ENCODE measurements at regions not wholly inside any gene's neighbourhood (a gene's known extent, or its start where the extent isn't known, plus 50 kb on each side); places are given as distances from the start of the nearest gene placed in this dataset.
A peak's percentile ranks its signal among the peaks of the same experiment; 100 is the strongest.

GRCh38 chr22:49152127-49152938 lies 675.3 kb downstream of the BRD1 start:
- no peak for DNase-seq (ENCODE audit: low spot score)
- FAIRE-seq = no peak

DNA sequence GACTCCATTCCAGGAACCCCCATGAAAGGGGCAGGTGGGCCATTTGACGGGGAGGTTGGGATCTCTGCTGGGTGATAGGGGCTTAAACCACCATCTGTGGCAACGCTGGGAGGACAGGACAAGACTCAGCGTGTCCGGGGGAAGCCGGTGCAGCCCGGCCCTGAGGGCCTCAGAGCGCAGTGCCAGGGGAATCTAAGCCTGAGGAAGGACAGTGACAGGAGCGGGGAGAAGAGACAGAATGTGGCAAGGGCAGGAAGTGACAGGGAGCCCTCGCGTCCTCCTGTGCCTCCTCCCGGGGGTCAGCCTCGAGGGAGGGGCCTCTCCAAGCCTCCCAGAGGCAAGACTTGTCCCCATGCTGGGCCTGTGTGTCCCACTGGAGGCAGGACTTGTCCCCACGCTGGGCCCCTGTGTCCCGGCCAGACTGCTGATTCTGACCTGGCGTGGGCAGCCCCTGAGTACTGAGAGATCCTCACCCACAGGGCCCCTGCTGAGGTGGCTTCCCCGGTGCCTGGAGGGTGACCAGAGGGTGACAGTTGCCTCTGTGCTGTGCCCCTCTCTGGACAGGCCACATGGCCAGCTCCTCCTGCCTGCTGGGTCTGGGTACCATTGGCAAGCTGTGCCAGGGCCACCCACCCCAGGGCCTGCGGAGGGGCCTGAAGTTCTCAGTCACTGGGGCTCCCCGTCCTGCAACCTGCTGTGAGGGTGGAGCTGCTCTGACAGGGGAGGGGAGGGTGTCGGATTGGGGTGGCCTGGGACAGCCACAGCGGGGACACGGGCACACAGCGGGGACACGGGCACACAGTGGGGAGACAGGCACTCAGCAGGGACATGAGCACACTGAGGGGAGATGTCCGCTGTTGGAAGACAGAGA lies 676.2 kb downstream of the BRD1 start:
- DNase-seq (ENCODE audit: low spot score) = no peak
- FAIRE-seq = no peak

GRCh38 chr22:49150801-49151221 lies 676.9 kb downstream of the BRD1 start:
- FAIRE-seq (no peak), DNase-seq (ENCODE audit: low spot score) (no peak)

DNA sequence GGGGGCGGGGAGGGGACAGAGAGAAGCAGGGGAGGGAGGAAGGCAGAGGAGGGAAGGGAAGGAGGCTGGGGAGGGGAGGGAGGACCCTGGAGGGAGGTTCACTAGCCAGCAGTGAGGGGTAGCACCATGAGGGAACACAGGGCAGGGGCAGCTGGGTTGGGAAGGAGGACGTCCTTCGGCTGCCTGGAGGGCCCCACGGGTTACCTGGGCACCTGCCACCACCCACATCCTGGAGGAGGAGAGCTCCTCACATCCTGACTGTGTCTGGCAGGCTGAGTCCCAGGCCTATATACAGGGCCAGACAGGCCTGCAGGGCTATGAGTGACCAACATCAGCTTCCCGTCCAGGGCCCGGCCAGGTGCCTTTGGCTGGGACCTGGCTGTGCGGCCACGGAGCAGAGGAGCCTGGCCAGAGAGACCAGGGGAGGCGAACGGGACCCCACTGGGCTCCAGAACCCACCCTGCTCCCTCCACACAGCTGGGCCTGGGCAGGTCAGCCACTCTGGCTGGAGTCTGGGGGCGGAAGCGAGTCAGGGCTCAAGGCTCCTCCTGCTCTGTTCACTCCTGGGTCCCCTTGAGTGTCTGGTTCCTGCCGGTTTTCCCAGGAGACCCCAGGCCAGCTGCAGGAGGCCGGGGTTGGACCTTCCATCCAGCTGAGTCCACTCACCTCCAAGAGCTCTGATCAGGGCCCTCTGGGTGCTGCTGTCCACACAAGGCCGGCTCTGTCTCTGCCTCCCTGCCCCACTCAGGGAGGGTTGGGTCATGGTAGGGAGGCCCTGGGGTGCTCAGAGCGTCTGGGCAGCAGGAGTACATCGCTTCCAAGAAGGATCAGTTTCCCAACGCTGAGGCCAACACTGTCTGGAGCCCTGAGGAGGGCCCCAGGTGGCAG lies 677.7 kb downstream of the BRD1 start:
- no peak for FAIRE-seq

DNA sequence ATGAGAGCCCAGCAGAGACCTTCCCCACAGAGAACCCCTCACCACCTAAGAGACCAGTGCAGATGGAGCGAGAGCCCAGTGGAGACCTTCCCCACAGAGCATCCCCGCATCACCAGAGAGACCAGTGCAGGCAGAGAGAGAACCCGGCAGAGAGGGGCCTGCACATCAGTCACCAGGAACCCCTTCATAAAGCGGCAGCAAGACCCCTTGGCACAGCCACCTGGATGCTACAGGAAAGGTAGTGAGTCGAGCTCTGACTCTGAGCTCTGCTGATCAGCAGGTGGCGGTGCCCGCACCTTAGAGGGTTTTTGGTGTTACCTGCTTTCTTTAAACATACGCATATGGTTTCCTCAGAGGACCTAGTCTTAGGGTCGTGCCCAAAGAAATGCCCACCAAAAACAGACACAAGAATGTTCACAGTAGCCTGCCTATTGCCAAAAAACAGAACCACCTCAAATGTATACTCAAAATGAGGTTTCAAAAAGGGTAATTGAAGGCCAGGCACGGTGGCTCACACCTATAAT lies 678.7 kb downstream of the BRD1 start:
- FAIRE-seq (no peak), DNase-seq (ENCODE audit: low spot score) (no peak)

More for the DNA sequence above, 677.7 kb downstream of the BRD1 start:
- no peak for DNase-seq (ENCODE audit: low spot score)

GRCh38 chr22:49147617-49148175 lies 680.0 kb downstream of the BRD1 start:
- DNase-seq (ENCODE audit: low spot score) = no peak
- FAIRE-seq = no peak

DNA sequence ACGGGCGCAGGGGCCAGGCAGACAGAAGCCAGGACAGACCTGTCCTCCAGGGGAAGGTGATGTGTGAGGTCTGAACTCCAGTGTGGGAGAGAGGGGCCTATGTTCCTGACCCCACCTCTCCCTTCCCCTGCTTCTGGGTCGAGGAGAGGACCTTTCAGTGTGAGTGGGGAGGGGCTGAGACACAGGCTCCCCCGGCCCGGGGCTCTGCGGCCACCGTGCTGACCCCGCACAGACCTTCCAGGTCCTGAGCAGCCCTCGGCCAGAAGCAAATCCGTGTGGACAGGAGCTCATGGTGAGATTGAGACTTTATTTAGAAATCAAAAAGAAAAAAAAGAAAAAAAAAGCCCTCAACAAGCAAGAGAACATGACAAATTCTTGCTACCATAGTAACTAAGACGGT lies 680.5 kb downstream of the BRD1 start:
- DNase-seq (ENCODE audit: low spot score) (no peak), FAIRE-seq (no peak)

DNA sequence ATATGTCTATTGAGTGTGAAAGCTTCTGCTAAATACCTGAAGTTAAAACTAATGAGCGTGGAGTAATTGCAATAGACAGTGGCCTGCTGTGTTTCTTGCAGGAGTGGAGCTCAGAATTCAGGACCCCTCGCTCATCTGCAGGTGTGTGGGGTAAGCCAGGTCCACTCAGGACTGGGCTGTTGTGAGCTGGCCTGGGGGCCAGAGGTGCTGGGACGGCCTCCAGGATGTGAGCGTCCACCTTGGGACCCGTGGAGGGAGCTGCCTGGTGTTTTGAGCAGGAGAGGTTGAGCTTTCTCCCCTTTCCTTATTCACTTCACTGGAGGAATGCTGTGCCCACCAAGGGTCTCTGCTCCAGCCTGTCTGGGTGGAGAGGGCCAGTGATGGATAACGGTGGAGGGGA lies 681.2 kb downstream of the BRD1 start:
- FAIRE-seq = no peak
- DNase-seq (ENCODE audit: low spot score) = no peak

- DNase-seq (ENCODE audit: low spot score) = no peak
- no peak for FAIRE-seq
Measured at GRCh38 chr22:49143812-49144211, 683.9 kb downstream of the BRD1 start.

DNA sequence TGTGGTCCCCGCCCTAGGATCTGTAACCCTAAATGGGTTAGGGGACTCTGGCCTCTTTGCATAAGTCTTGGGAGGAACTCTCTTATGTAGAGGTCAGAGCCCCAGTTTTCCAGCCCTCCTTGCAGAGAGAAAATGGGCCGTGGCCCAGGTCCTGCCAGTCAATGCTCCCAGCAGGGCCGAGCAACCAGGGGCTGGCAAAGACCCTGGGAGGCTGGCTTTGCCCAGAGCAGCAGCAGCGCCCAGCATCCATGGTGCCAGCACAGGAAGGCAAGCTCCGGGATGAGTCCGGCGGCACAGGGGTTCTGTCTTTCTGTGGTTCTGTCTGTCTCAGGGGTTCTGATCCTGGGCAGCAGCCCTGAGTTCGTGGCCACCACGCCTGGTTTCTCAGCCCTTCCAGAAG lies 684.8 kb downstream of the BRD1 start:
- FAIRE-seq (no peak), DNase-seq (ENCODE audit: low spot score) (no peak)

GRCh38 chr22:49142296-49142695 lies 685.4 kb downstream of the BRD1 start:
- DNase-seq (ENCODE audit: low spot score) = no peak
- FAIRE-seq = no peak

DNA sequence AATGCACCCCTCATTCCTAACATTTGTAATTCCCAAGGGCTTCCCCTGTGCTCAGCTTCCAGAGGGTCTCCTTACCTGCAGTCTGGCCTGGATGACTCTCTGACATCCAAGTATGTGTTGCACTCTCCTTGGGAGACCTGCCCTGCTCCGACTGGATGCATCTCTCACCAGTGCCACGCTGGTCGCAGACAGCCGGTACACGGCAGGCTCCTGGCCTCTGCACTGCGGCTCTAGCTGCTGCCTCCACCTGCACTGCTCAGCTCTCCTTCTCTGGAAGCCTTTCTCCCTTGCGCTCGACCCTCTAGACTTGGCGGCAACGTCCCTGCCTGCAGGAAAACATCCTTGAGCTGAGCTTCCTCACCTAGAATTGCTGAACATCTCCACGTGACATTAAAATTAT lies 685.9 kb downstream of the BRD1 start:
- no peak for DNase-seq (ENCODE audit: low spot score)
- FAIRE-seq = no peak

- no peak for DNase-seq (ENCODE audit: low spot score)
Measured at GRCh38 chr22:49140911-49141665, 686.6 kb downstream of the BRD1 start.

DNA sequence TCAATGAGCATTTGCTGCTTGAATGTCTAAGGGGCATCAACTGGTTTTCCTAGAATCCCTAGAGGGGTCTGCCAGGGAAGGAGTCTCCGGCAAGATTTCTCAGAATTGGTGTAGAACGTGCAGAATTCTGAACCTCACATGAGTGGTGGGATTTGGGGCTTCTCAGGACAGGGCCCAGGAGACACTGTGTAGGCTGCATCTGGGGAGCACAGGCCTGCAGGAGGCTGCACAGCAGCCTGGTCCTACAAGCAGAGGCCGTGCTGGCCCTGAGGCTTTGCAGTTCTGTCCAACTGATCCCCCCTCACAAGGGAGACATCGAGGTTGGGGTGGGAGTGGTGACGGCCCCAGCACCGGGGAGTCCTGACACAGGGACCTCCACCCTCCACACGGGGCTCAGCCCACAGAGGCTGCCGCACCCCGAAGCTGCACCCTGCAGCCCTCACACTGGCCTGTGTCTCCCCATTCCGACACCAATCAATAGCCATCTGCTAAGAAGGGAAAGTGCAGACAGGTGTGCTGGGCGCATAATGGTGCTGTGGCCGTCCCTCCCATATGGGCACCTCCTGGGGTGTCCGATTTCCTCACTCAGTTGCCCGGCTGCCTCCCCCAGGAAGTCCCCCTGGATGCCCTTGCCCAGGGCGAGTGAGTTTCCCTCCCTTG lies 688.1 kb downstream of the BRD1 start:
- DNase-seq (ENCODE audit: low spot score) (no peak), FAIRE-seq (no peak)

More at GRCh38 chr22:49140911-49141665, 686.6 kb downstream of the BRD1 start:
- FAIRE-seq = no peak

GRCh38 chr22:49138250-49138790 lies 689.4 kb downstream of the BRD1 start:
- peak; percentile 74 for FAIRE-seq
- DNase-seq (ENCODE audit: low spot score) = no peak

DNA sequence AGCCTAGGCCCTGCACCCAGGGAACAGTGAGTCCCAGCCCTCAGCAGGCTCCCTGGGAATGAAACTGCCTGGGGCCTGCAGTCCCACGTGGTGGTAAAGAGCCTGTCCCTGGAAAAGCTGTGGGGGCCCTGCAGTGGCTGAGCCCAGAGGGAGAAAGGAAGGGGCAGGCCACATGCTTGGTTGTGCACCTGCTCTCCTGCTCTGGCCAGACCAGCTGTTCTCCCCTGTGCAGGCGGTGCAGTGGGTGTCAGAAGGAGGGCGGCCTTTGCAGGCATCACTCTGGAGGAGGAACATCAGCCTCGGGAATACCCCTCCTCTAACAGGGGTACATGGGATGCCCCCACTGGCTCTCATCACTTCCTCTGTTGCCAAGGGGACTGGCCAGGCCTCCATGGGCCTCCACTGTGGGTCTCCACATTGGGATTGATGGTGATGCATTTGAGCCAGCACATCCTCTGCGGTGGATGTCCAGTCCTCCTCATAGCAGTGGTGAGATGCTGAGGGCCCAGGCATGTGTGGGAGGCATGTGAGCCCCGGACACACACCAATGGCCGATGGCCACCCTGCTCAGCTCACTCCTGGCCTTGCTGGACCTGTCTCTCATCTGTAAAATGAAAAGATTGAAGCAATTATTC lies 690.4 kb downstream of the BRD1 start:
- no peak for DNase-seq (ENCODE audit: low spot score)
- no peak for FAIRE-seq

- FAIRE-seq (no peak), DNase-seq (ENCODE audit: low spot score) (no peak)
Measured at GRCh38 chr22:49136816-49137180, 690.9 kb downstream of the BRD1 start.

DNA sequence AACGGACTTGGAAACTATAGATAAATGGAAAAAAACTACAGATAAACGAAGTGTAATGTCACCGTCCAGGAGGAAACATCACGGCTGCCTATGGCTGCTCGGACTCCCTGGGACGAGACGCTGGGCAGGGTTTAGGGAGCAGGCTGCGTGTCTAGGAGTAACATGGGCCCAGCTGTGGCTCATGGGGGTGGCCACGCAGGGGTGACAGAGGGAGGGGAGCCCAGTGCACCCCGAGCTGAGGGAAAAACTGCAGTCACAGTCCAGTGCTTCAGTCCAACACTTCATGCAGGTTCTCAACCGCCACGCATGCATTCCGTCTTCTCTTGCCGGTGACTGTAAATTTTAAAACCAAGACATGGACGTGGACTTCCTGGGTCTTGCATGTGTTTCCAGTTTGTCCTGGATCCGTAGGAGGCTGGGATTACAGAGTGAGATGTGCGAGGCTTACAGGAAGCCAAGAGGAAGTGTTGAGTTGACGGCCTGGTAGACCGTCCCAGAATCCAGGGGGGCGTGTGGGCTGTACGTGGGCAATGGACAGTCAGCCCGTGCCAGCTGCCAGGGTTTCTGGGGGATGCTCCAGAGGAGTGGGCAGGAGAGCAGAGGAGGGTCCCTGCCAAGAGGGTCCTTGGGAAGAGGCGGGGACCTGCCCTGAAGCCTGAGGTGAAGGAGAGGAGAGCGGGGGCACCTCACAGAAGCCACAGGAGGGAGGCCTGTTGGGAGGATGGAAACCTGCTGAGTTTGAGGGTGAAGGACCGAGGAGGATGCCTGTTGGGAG lies 691.4 kb downstream of the BRD1 start:
- no peak for FAIRE-seq

More for the DNA sequence above, 691.4 kb downstream of the BRD1 start:
- no peak for DNase-seq (ENCODE audit: low spot score)
